A673 (cell line): ENCODE measurements at regions not wholly inside any gene's neighbourhood (a gene's known extent, or its start where the extent isn't known, plus 50 kb on each side); places are given as distances from the start of the nearest gene placed in this dataset.

Source experiments
- BruUV-seq: library from RNA; stranded (reverse); fragments of 400-500 nt; replicated peaks from 2 replicates; lab custom pipeline; 2021; lab: Mats Ljungman, UMichigan
- CTCF ChIA-PET: fragments of 300-600 bp; sonication (Branson Sonifier 250); formaldehyde crosslinking; loops from one replicate; lab custom pipeline; 2022; ENCODE audit warnings: antibody characterized with exemption; lab: Charles Lee
- POLR2A ChIA-PET: fragments of 300-600 bp; sonication (Branson Sonifier 250); formaldehyde crosslinking; loops from one replicate; lab custom pipeline; 2022; ENCODE audit warnings: antibody characterized with exemption; ENCODE audit not compliant: low non-redundant PET; lab: Charles Lee
- DNase-seq: peaks from one replicate; pipeline ENCODE4 v3.0.0-alpha.2; 2015; ENCODE audit warnings: low spot score
- H3K27ac ChIP-seq: fragments of 200-600 bp; sonication (generic); 2 replicates; pipeline ENCODE4 v1.5.1; 2016; ENCODE audit warnings: mixed run types, low read depth, mild to moderate bottlenecking, mixed read lengths, antibody characterized with exemption, low read length; ENCODE audit not compliant: poor library complexity, severe bottlenecking
- H3K27me3 ChIP-seq: fragments of 200-600 bp; sonication (generic); replicated peaks from 2 replicates; pipeline ENCODE4 v1.6.1; 2017; ENCODE audit warnings: mixed run types, low read depth, mild to moderate bottlenecking, mixed read lengths, antibody characterized with exemption, low read length; ENCODE audit not compliant: insufficient read depth, poor library complexity
- H3K36me3 ChIP-seq: fragments of 200-600 bp; sonication (generic); 2 replicates; pipeline ENCODE4 v1.6.1; 2016; ENCODE audit warnings: mixed run types, mild to moderate bottlenecking, mixed read lengths, antibody characterized with exemption, low read length; ENCODE audit not compliant: insufficient read depth, poor library complexity, severe bottlenecking
- H3K4me1 ChIP-seq: fragments of 200-600 bp; sonication (generic); 2 replicates; pipeline ENCODE4 v1.6.1; 2017; ENCODE audit warnings: mixed run types, mild to moderate bottlenecking, mixed read lengths, antibody characterized with exemption, low read length; ENCODE audit not compliant: insufficient read depth, poor library complexity, severe bottlenecking
- H3K4me3 ChIP-seq: fragments of 200-600 bp; sonication (generic); 2 replicates; pipeline ENCODE4 v1.5.1; 2016; ENCODE audit warnings: low read depth, mixed run types, mild to moderate bottlenecking, mixed read lengths, low read length; ENCODE audit not compliant: poor library complexity, severe bottlenecking
- H3K9me3 ChIP-seq: fragments of 200-600 bp; sonication (generic); 2 replicates; pipeline ENCODE4 v1.6.1; 2016; ENCODE audit warnings: mixed run types, low read depth, mild to moderate bottlenecking, mixed read lengths, antibody characterized with exemption, low read length; ENCODE audit not compliant: poor library complexity, severe bottlenecking
- CTCF ChIP-seq: fragments of 300-800, 200-600 bp; sonication (generic); conservative IDR thresholded peaks from 2 replicates; pipeline ENCODE4 v1.5.1; 2017; ENCODE audit warnings: low read depth, mild to moderate bottlenecking, antibody characterized with exemption, low read length, moderate library complexity, mixed read lengths
- EZH2 ChIP-seq: fragments of 200-600 bp; sonication (generic); IDR thresholded peaks from 2 replicates; pipeline ENCODE4 v1.6.1; 2017; ENCODE audit warnings: borderline replicate concordance, low read depth, mild to moderate bottlenecking, mixed read lengths, antibody characterized with exemption, low read length; ENCODE audit not compliant: poor library complexity, severe bottlenecking
- intact Hi-C: fragments of 100-400 bp; cut with micrococcal nuclease; formaldehyde crosslinking; loops from one replicate; pipeline ENCODE4 v1.10.0; 2022; ENCODE audit not compliant: unreplicated experiment

GRCh38 chr13:47521890-47522487 is 479.1 kb downstream of the SUCLA2 start:
- CTCF ChIA-PET: no interaction called here

DNA sequence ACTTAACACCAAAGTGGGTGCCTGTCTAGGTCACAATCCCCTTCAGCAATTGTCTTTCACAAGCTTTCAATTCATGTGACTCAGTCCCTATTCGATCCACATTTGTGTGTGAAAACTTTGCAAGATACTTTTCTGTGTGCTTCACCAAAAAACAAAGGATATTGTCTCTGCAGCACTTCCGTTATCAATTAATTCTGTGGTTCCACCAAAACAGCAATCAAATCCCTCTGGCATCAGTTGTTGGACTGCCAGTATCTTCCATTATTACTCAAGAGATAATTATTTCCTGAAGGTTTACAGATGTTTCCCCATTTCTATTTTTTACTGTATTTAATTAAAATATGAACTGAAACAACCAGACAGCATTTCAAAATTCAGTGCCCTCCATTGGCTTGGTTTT is 481.4 kb downstream of the SUCLA2 start:
- no peaks in the 10 kb centered on the region for H3K4me1 ChIP-seq
- CTCF ChIA-PET: no interaction called here
- intact Hi-C loops: no loop called here
- no peak overlapping the region for H3K27ac ChIP-seq
- no peak overlapping the region for H3K4me3 ChIP-seq
- POLR2A ChIA-PET: no interaction called here
- H3K9me3 ChIP-seq: no peaks in the 10 kb centered on the region
- no peak for TF ChIP-seq EZH2
- no peak for TF ChIP-seq CTCF
- DNase-seq: no peak
- H3K36me3 ChIP-seq: no peaks in the 10 kb centered on the region
- BruUV-seq: no TSS peak
- no peaks in the 10 kb centered on the region for H3K27me3 ChIP-seq

More at GRCh38 chr13:47521890-47522487, 479.1 kb downstream of the SUCLA2 start:
- Histone ChIP-seq H3K4me1 (no peaks in the 10 kb centered on the region), H3K36me3 (no peaks in the 10 kb centered on the region), H3K4me3 (no peak overlapping the region), H3K27ac (no peak overlapping the region), H3K27me3 (no peaks in the 10 kb centered on the region), H3K9me3 (no peaks in the 10 kb centered on the region)
- intact Hi-C loops: no loop called here
- no TSS peak for BruUV-seq
- TF ChIP-seq CTCF (no peak), EZH2 (no peak)
- DNase-seq: no peak
- POLR2A ChIA-PET: no interaction called here

DNA sequence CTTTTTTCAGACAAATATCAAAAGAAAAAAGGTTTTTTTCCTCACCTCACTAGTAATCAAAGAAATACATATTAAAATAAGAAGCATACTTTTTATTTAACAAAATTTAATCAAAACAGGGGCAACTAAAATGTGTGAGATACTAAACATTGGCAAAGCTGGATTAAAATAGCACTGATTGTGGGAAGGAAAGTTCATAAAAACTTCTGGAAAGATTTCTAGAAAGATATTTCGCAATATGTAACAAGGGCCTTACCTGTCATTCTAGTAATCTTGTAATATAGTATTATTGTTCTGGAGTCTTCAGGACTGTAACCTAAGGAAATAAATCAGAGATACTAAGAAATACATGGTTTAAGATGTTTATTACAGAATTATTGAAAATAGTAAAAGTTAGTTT is 482.5 kb downstream of the SUCLA2 start:
- Histone ChIP-seq H3K4me3 (no peak overlapping the region), H3K36me3 (no peaks in the 10 kb centered on the region), H3K27ac (no peak overlapping the region), H3K4me1 (no peaks in the 10 kb centered on the region), H3K27me3 (no peaks in the 10 kb centered on the region), H3K9me3 (no peaks in the 10 kb centered on the region)
- intact Hi-C loops: no loop called here
- ChIA-PET POLR2A (no interaction called here), CTCF (no interaction called here)
- DNase-seq: no peak
- no TSS peak for BruUV-seq
- no peak for TF ChIP-seq CTCF
- TF ChIP-seq EZH2: no peak
